GM12891 (cell line): ENCODE measurements at regions not wholly inside any gene's neighbourhood (a gene's known extent, or its start where the extent isn't known, plus 50 kb on each side); places are given as distances from the start of the nearest gene placed in this dataset.

Experiments used
- PAX5 ChIP-seq: IDR thresholded peaks from 2 replicates; pipeline ENCODE4 v1.6.1; 2011; ENCODE audit warnings: low read length, moderate library complexity, mild to moderate bottlenecking; ENCODE audit not compliant: insufficient read depth, severe bottlenecking
- POLR2A ChIP-seq: IDR thresholded peaks from 2 replicates; pipeline ENCODE4 v1.6.1; 2011; ENCODE audit warnings: low read depth, low read length, control low read depth
- POLR2AphosphoS5 ChIP-seq: IDR thresholded peaks from 2 replicates; pipeline ENCODE4 v1.6.1; 2011; ENCODE audit warnings: low read depth, low read length, control low read depth
- SPI1 ChIP-seq: IDR thresholded peaks from 2 replicates; pipeline ENCODE4 v1.6.1; 2011; ENCODE audit warnings: low read depth, low read length, control low read depth
- TAF1 ChIP-seq: IDR thresholded peaks from 2 replicates; pipeline ENCODE4 v1.6.1; 2011; ENCODE audit warnings: low read depth, low read length, control low read depth

GRCh38 chr5:8634219-8634618 lies 765.3 kb downstream of the MTRR start:
- TF ChIP-seq POLR2A (no peak), PAX5 (no peak), TAF1 (no peak), POLR2AphosphoS5 (no peak), SPI1 (no peak)
